GM23338 (cell line): ENCODE measurements at regions not wholly inside any gene's neighbourhood (a gene's known extent, or its start where the extent isn't known, plus 50 kb on each side); places are given as distances from the start of the nearest gene placed in this dataset.
A peak's percentile ranks its signal among the peaks of the same experiment; 100 is the strongest.

ENCODE experiments used
- ATAC-seq: fragments of 200-7000 bp; cut with Tn5 transposase; 3 replicates; pipeline ENCODE4 v1.9.1; 2020
- DNase-seq: peaks from one replicate; pipeline ENCODE4 v3.0.0-alpha.2; 2015; ENCODE audit warnings: low spot score
- H2AFZ ChIP-seq: fragments of 200-600 bp; sonication (generic); 2 replicates; pipeline ENCODE4 v1.8.0; 2016; ENCODE audit warnings: antibody characterized with exemption, mild to moderate bottlenecking, moderate library complexity
- H3F3A ChIP-seq: fragments of 200-600 bp; sonication (generic); replicated peaks from 2 replicates; pipeline ENCODE4 v1.8.0; 2017; ENCODE audit warnings: antibody characterized with exemption, mixed run types, low read depth
- H3K27ac ChIP-seq: fragments of 200-600 bp; sonication (generic); 2 replicates; pipeline ENCODE4 v1.6.1; 2016; ENCODE audit warnings: low read depth
- H3K27me3 ChIP-seq: fragments of 200-600 bp; sonication (generic); 2 replicates; pipeline ENCODE4 v1.8.0; 2016; ENCODE audit warnings: mild to moderate bottlenecking, mixed run types, moderate library complexity; ENCODE audit not compliant: insufficient read depth
- H3K36me3 ChIP-seq: fragments of 200-600 bp; sonication (generic); 2 replicates; pipeline ENCODE4 v1.8.0; 2016; ENCODE audit warnings: mild to moderate bottlenecking; ENCODE audit not compliant: insufficient read depth
- H3K4me1 ChIP-seq: fragments of 200-600 bp; sonication (generic); 2 replicates; pipeline ENCODE4 v1.8.0; 2016; ENCODE audit warnings: mild to moderate bottlenecking, moderate library complexity; ENCODE audit not compliant: insufficient read depth
- H3K4me2 ChIP-seq: fragments of 200-600 bp; sonication (generic); 2 replicates; pipeline ENCODE4 v1.7.1; 2017; ENCODE audit warnings: mixed run types
- H3K4me3 ChIP-seq: fragments of 200-600 bp; sonication (generic); 2 replicates; pipeline ENCODE4 v1.6.1; 2016; ENCODE audit warnings: mixed run types
- H3K79me2 ChIP-seq: fragments of 200-600 bp; sonication (generic); replicated peaks from 2 replicates; pipeline ENCODE4 v1.8.0; 2017; ENCODE audit warnings: mild to moderate bottlenecking; ENCODE audit not compliant: insufficient read depth
- H3K9me2 ChIP-seq: fragments of 200-600 bp; sonication (generic); 2 replicates; pipeline ENCODE4 v1.8.0; 2017; ENCODE audit not compliant: insufficient read depth
- H4K20me1 ChIP-seq: fragments of 200-600 bp; sonication (generic); replicated peaks from 2 replicates; pipeline ENCODE4 v1.8.0; 2017; ENCODE audit warnings: mild to moderate bottlenecking; ENCODE audit not compliant: insufficient read depth
- H3K27ac Mint-ChIP-seq: 2 replicates; pipeline ENCODE4 v1.8.0; 2020; ENCODE audit warnings: inconsistent platforms, mild to moderate bottlenecking, moderate library complexity, mixed read lengths
- H3K27me3 Mint-ChIP-seq: 3 replicates; pipeline ENCODE4 v1.8.0; 2022; ENCODE audit warnings: low read depth, mild to moderate bottlenecking, moderate library complexity, mixed read lengths, inconsistent platforms; ENCODE audit not compliant: insufficient read depth, poor library complexity
- H3K36me3 Mint-ChIP-seq: 3 replicates; pipeline ENCODE4 v1.8.0; 2021; ENCODE audit warnings: low read depth, mild to moderate bottlenecking, inconsistent platforms, moderate library complexity, mixed read lengths
- H3K4me1 Mint-ChIP-seq: 3 replicates; pipeline ENCODE4 v1.8.0; 2020; ENCODE audit warnings: mild to moderate bottlenecking, inconsistent platforms, mixed read lengths
- H3K4me3 Mint-ChIP-seq: 3 replicates; pipeline ENCODE4 v1.8.0; 2021; ENCODE audit warnings: moderate library complexity, mild to moderate bottlenecking, inconsistent platforms, mixed read lengths
- H3K9me3 Mint-ChIP-seq: 3 replicates; pipeline ENCODE4 v1.8.0; 2020; ENCODE audit warnings: moderate library complexity, mild to moderate bottlenecking, inconsistent platforms, mixed read lengths
- CREB1 ChIP-seq: fragments of 250-450 bp; sonication (Bioruptor Pico); IDR thresholded peaks from 2 replicates; pipeline ENCODE4 v1.5.0; 2020; ENCODE audit warnings: low read depth, mild to moderate bottlenecking, moderate library complexity
- CTCF ChIP-seq, 2 experiments: fragments of 200-600 bp in 1 of 2; sonication (generic) in 1 of 2; conservative IDR thresholded peaks; 2 replicates each; pipeline versions ENCODE4 v1.5.1 to v1.6.1; 2016 to 2017; ENCODE audit warnings: antibody characterized with exemption in 2 of 2, low read depth in 2 of 2, mild to moderate bottlenecking in 2 of 2, moderate library complexity in 1 of 2
- ETS1 ChIP-seq: IDR thresholded peaks from 2 replicates; pipeline ENCODE4 v1.6.1; 2016; ENCODE audit warnings: antibody characterized with exemption
- EZH2 ChIP-seq: fragments of 200-600 bp; sonication (generic); IDR thresholded peaks from one replicate; pipeline ENCODE4 v1.8.0; 2017; ENCODE audit warnings: antibody characterized with exemption, mild to moderate bottlenecking, low read depth; ENCODE audit not compliant: unreplicated experiment
- EZH2phosphoT487 ChIP-seq: fragments of 200-600 bp; sonication (generic); IDR thresholded peaks from one replicate; pipeline ENCODE4 v1.8.1; 2018; ENCODE audit warnings: antibody characterized with exemption; ENCODE audit not compliant: unreplicated experiment
- JUNB ChIP-seq: IDR thresholded peaks from one replicate; pipeline ENCODE4 v1.6.1; 2016; ENCODE audit warnings: antibody characterized with exemption; ENCODE audit not compliant: unreplicated experiment
- POLR2AphosphoS5 ChIP-seq: IDR thresholded peaks from 2 replicates; pipeline ENCODE4 v1.6.1; 2016; ENCODE audit warnings: antibody characterized with exemption, low read depth
- STAT1 ChIP-seq: IDR thresholded peaks from one replicate; pipeline ENCODE4 v1.6.1; 2016; ENCODE audit warnings: antibody characterized with exemption; ENCODE audit not compliant: unreplicated experiment
- ZNF331 ChIP-seq: fragments of 250-450 bp; sonication (Bioruptor Pico); IDR thresholded peaks from 2 replicates; pipeline ENCODE4 v1.5.0; 2020; ENCODE audit warnings: low read depth, mild to moderate bottlenecking, moderate library complexity

- no peak for TF ChIP-seq ZNF331 (CRISPR knock-in tag)
- TF ChIP-seq ETS1 = no peak
- no peak for TF ChIP-seq POLR2AphosphoS5
- TF ChIP-seq CTCF (conservative IDR thresholded peaks at IDR 0.05; ENCODE audit: low read depth in 2 of 2) = no peak
- no peak for TF ChIP-seq STAT1
- TF ChIP-seq EZH2 = no peak
- TF ChIP-seq CREB1 = no peak
- TF ChIP-seq JUNB = no peak
Measured at GRCh38 chr10:61608255-61609033, 54.3 kb upstream of the CABCOCO1 start (continued).

GRCh38 chr10:61606959-61607907 lies 55.5 kb upstream of the CABCOCO1 start:
- ATAC-seq = peak; percentile 42
- DNase-seq = peak; percentile 66
- no peak overlapping the region for H2AFZ ChIP-seq
- H3K79me2 ChIP-seq = no peaks in the 10 kb centered on the region
- no peak overlapping the region for H3K27ac Mint-ChIP-seq
- no peaks in the 10 kb centered on the region for H3K9me3 Mint-ChIP-seq
- H3K4me3 Mint-ChIP-seq = no peak overlapping the region
- H3F3A ChIP-seq = no peaks in the 10 kb centered on the region
- H4K20me1 ChIP-seq = no peaks in the 10 kb centered on the region
- H3K4me3 ChIP-seq = no peak overlapping the region
- no peaks in the 10 kb centered on the region for H3K27me3 ChIP-seq
- H3K4me2 ChIP-seq = no peak overlapping the region
- peaks cover 4% of the 10 kb centered on the region for H3K27me3 Mint-ChIP-seq
- peaks cover 15% of the 10 kb centered on the region; the same call in 2 of the 3 replicates for H3K4me1 Mint-ChIP-seq
- H3K4me1 ChIP-seq = peaks cover 10% of the 10 kb centered on the region; the same call in 1 of the 2 replicates
- H3K36me3 ChIP-seq = no peaks in the 10 kb centered on the region
- no peak overlapping the region for H3K27ac ChIP-seq
- H3K36me3 Mint-ChIP-seq = no peaks in the 10 kb centered on the region
- H3K9me2 ChIP-seq = no peaks in the 10 kb centered on the region
- TF ChIP-seq EZH2 = no peak
- no peak for TF ChIP-seq EZH2phosphoT487
- TF ChIP-seq ETS1 = no peak
- peak; percentile 60 to 74 for TF ChIP-seq CTCF (conservative IDR thresholded peaks at IDR 0.05; ENCODE audit: low read depth in 2 of 2)
